GM04504 (cell line): ENCODE measurements at regions not wholly inside any gene's neighbourhood (a gene's known extent, or its start where the extent isn't known, plus 50 kb on each side); places are given as distances from the start of the nearest gene placed in this dataset.

Experiments
- DNase-seq: peaks from one replicate; pipeline ENCODE4 v3.0.0-alpha.2; 2012; ENCODE audit warnings: low read depth

DNA sequence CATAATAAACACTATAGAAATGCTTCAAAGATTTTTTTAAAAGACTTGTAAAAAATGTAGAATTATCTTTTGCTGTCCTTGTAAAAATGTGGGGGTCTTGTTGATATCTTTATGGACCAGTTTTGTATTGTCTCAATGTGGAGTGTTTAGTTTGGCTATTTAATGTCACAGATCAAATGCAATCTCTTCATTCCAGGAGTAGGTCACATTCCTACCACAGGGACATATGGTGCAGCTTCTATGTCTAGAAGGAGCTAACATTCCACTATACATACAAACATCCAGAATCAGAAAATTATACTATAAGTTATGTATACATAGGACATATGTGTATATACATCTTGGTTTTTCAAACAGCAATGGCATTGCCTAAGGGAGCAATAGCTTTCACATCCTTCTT lies 345.7 kb downstream of the BMP4 start:
- DNase-seq: no peak

DNA sequence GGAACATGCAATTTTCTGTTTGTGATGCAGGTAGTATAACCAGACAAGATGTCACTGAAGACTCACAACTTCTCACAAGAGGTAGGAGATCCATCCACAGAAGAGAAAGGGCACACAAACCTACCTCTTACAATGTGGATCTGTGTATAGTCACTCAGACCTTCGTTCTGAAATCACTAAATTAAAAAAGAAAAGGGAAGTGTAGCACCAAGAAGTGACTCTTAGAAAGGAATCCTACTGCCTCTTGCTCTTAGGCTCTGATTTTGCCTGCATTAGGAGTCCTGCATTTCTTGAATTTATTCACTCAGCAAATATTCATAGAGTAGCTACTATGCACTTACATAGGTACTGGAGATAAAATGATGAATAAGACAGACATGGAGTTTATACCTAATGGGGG lies 347.6 kb downstream of the BMP4 start:
- DNase-seq: no peak

DNA sequence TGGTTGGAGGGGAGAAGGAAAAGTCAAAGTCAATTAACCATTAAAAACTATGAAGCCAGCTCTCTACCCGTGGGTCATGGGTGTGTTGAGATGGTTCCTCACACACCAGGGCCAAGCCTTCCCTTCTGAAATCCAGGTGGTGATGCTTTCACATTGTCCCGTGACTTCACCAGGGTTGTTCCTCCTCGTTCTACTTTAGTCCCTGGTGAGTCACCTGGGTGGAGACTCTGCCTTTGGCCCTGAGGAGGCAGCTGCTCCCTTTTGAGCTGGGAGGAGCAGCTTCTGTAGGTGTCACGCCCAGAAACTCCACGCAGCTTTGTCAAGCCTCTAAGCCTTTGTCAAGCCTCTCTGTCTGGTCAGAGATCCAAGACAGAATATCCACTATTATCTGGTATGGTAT lies 348.3 kb downstream of the BMP4 start:
- DNase-seq: no peak

DNA sequence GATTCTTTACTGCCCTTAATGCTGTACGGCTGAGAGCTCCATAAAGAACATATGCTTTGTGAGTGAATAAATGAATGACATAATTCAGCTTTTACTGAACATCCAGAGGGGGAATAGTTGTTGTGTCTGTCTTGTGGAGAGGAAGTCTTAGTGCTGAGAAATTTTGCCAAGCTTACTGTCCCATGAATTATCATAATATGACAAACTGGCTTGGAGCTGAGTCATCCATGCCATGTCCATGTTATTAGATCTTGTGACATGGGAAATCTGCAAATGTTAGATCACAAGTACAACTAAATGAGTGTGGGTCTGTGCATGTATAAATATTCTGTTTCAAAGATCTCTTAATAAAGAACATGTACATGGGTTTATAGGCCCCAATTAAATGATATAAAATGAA lies 350.4 kb downstream of the BMP4 start:
- DNase-seq: no peak

DNA sequence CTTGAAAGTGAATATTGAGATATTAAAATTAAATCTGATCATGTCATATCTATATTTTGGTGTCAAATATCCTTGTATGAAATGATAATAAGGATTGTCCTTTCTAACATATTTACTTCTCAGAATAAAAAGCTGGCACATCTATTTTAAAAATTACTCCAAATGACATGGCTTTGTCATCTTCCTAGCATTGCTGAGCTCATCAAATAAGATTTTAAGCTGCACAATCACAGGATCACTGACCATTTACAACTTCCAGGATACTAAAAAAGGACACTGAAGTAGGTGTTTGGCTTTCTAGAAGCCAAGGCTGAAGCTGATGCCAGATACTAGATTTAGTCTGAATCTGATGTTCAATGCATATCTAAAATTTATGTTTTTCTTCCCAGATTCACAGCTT lies 351.1 kb downstream of the BMP4 start:
- DNase-seq: no peak

DNA sequence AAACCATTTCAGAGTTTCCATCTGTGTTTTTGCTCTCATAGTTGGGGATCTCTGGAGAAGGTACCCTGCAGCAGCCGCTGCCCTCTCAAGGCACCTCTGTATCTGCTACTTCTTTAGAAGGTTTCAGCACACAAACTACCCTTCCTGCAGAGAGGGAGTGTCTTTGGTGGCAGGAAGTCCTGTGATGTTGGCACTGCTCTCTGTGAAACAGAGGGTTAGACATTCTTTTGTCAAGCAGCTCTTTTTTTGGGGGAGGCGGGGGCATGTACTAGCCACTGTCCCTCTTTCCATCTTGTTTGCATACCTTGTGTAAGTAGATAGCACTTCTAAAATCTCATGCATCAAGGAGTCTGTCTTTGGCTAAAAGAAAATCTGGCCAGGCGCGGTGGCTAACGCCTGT lies 352.6 kb downstream of the BMP4 start:
- DNase-seq: no peak

DNA sequence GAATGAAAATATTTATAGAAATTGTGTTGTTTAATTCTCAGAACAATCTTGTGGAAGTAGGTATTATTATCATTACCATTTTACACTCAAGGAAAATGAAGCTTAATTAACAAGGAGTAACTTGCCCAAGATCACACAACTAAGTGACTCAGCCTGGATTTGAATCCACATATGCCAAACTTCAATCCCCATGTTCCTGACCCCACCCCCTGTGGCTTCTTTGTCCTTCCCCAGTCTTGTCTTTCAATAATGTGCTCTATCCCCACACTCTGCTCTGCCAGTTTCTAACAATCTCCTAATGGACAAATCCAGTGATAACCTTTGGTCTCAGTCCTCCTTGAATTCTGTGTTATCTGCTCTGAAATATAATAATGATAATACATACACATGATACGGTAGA lies 355.2 kb downstream of the BMP4 start:
- DNase-seq: no peak

DNA sequence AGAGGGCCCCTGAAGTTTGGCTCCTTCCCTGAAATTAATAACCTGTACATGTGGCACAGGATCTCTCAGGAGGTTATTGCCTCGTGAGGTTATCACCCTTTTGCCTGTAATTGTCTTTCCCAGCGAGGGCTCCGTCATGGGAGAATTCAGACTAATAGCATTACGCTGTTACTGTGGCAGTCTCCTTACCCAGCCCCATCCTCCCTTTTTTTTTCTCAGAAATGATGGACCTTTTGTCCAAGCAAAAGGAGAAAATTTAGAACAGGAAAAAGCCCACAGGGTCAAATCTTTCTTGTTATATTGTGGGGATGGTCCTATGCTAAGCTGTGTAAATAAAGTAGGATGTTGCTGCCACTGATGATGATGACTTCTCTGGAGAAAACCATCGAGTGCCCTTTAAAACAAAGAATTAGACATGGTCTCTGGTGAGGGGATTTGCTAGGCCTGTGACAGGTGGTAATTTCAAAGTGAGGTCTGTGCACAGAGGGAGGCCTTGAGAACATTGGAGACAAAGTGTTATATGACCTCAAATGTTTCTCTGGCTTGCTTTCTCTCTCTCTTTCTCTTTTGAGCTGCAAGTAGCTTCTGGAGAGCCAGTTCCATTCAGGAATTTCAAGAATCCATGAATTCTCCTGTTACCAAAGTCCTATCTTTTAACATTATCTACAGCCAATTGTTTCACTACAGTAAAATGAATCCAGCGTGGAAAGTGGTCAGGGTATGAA lies 357.2 kb downstream of the BMP4 start:
- no peak for DNase-seq

DNA sequence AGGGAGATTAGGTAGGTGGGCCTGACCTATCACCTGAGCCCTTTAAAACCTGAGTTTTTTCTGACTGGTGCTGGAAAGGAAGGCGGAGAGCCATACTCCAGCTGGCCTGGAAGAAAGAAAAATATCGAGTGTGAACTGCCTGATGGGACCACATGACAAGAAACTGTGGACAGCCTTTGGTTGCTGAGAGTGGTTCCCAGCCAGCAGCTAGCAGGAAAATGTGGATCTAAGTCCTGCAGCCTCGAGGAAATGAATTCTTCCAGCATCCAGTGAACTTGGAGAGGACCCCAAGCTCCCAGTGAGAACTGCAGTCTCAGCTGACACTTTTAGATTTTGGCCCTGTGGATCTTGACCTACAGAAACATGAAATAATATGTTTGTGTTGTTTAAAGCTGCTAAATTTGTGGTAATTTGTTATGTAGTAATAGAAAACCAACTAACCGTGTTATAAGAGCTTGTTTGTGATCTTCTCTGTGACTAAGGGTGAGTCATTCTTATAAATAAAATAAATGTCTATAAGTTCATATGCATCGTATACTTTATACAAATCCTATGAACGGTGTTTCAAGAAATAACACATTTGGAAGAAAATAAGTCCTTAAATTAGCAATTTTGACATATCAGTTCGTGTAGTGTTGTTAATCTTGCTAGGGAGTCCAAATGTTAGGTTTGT lies 359.6 kb downstream of the BMP4 start:
- no peak for DNase-seq

DNA sequence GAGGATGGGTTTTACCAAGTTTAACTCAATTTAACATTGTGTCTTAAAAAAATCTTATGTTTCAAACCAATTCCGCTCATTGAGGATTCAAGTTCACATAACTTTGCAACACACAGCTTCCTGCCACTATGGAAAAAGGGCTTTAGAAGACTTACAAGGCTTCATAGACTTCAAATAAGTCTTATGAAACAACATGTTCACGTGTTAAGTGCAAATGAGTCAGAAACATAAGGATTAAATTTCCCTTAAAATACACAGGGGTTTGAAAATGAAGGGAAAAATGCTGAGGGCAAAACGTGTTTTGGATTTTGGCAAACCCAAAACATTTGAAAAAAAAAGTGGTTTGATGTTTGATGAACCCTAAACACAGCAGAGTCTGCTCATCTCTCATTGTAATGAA lies 364.8 kb downstream of the BMP4 start:
- DNase-seq: no peak

DNA sequence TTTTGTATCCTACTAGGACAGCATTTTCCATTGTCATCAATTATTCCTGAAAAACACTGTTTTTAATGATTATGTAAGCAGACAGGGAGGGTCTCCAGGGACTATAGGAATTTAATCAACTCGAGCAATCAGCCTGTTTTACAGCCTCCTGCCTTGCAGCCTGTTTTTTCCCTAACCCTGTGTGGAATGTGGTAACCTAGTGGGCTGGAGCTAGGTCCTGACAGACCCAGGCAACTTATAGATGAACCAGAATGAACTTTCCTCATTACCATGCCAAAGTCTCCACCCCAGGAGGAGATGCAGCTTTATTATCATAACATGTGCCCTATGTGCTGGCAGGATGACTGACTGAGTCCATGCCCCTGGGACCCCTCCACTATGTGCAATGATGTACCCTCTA lies 375.1 kb downstream of the BMP4 start:
- no peak for DNase-seq

DNA sequence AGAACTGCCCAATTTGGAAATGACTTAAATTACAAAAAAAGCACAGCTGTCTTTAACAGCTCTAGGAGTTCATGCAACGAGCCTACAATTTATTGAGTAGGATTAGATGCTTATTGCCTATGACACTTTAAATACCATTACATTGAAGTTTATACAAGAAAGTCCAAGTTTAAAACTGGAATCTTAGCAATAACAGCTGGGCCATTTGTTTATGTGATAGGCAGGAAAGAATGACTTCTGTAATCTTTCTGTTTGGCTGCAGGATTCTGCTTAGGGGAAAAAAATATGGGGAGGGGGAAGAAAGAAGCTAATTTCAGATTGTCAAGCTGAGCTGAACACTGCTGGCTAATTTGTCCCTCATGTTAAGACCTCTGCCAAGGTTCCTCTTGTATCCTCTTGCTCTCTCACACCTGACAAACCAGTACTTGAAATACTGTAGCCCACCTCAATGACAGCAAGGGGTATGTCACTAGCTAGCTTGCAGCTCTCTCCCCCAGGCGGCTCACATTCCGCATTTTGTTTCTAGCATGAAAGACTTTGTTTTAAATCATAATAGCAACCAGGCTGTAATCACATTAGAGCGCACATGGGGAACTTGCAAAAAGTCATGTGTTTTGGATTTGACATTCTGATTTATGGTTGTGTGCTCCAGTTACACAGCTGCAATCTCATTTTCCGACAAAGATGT lies 384.8 kb downstream of the BMP4 start:
- DNase-seq: no peak

DNA sequence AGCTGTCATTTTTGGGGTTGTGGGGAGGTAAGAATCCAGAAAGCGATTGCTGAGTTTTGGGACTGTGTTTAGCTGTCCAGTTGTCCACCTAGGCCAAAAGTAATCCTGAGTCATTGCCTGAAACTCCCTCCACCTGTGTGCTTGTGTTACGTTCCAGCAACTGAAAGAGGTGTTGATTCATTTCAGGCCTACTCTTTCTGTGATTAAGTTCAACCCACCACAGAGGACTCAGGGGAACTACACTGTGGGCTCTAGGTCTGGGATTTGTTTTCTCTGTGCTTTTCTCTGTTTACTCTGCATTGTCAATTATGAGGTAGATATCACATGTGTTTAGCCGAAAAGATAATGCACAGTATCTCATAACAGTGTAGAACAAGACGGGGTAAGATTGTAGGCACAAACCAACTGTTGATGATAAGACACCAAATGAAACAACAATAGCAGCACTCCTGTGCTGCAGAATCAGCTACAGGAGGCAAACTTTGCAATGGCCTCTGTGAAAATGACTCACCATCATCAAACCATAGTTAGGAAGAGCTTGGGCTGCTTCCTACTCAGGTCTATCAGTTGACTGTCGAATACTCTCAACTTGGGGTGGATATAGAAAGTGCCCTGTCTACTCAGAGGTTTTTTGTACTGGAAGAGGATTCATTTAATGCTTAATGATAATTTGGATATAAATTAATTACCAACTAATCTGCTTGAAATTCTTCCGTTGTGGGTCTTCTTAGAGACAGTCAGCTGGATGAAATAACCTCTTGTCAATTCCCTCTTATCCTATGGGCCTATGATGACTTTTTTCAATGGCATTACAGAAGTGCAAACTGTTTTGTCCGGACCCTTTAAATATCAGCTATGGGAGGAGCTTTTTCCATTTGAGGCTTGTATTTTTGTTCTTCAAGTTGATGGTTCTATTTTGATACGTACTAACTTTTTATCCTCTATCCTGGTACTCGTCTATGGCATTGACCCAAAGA lies 385.9 kb downstream of the BMP4 start:
- no peak for DNase-seq

DNA sequence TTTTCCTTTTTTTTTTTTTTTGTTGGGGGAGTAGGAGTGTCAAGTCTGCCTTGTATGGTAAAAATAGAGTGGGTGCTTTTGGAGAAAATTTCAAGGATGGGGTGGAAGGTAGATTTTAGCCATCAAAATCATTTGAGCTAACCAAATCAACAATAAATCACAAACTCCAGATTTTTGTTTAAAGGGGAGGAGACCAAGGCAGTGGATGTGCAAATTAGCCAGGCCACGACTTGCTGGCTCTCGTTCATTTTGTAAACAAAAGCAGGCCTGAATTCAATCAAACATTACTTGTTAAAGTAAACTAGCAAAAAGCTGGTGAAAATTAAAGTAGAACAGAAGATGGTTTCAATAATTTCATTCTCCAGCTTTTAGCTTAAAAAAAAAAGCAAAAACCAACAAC lies 387.2 kb downstream of the BMP4 start:
- no peak for DNase-seq

DNA sequence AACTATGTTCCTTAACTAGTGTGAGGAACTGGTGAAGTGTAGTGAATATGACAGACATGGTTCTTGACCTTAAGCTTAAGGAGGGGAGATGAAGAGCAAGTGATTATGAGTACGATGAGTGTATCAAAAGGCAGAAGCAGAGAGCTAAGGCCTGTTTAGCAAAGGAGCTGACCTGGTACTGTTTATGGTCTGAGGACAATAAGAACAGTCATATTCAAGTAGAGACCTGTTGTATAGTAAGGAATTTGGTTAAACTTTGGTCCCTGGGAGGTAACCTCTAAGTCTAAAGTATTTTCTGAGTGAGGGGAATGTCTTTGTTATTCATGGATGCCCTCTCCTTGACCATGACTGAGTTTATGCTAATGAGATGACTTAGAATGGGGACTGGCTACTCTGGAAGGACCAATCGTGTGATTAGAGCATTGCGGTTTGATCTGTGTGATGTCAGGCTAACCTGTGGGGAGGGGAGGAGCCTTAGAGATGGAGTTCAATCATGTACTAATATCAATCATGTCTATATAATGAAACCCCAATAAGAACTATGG lies 389.3 kb downstream of the BMP4 start:
- no peak for DNase-seq

DNA sequence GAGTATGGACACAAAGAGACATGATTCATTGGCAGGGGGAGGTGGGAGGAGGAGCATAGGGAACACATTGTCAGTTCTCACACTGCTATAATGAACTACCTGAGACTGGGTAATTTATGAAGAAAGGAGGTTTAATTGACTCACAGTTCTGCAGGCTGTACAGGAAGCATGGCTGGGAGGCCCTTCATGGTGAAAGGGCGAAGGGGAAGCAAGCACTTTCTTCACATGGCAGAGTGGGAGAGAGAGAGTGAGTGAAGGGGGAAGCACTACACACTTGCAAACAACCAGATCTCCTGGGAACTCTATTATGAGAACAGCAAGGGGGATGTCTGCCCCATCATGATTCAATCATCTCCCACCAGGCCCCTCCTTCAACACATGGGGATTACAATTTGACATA lies 391.8 kb downstream of the BMP4 start:
- no peak for DNase-seq

DNA sequence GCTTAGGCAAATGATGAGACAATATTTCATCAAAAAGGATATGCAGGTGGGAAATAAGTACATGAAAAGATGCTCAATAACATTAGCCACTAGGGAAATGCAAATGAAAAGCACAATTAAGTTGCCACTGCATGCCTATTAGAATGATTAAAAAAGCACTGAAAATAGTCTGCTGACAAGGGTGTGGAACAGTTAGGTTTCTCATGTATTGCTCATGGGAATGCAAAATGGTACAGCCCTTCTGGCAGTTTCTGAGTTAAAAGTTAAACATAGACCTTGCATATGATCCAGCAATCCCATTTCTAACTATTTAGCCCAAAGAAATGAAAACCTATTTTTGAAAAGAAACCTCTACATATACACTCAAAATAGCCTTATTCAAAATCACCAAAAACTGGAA lies 393.0 kb downstream of the BMP4 start:
- no peak for DNase-seq

DNA sequence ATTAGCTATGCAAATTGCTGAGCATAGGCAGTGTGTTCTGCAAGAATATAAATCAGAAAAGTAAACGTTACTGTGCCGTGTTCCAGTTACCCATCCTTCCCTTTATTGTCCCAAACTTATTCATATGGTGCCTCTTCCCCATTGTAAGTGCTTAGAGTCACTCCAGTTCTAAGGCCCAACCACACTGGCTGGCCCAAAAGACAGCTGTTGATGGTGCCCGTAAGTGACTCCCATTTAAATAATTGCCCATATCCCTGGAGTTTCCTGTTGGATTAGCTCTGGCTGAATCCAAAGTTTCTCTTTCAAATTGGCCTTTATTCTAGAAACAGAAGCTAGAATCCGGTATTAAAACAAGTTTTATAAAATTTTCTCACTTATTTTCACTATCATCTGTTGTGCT lies 400.1 kb upstream of the DDHD1 start:
- DNase-seq: no peak

DNA sequence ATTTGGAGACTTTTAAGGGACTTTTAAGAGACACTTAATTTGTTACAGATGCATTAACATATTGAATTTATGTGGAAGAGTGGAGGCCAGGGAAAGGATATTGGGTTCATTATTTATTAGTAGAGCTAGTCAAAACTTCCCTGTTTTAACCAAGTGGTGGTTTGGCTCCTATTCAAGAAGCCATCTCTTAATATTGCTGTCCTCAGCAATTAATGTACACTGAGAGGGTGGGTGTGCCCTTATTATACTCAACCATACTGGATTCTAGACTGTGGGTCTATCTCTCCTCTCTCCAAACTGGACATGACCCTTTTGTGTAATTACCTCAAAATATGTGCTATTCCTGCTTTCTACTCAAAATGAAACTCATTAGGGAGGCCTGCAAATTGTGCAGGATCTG lies 398.7 kb upstream of the DDHD1 start:
- DNase-seq: no peak

DNA sequence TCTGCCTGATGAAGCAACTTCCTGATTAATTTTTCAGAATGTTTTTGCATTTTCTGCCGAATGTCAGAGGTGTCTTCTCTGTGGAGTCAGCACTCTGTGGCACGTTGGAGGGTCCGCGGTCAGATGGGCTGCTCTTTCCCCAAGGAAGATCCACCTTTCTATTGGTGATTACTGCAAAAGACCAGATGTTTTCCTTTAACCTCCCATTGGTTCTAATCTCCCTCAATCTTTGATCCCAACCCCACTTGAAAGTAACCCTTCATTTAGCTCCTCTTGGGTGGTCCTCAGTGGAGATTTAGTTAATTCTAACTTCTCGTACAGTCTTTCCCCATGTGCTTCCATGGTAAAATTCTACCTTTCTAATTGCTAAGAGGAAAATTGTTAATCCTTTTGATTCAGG lies 397.7 kb upstream of the DDHD1 start:
- no peak for DNase-seq

DNA sequence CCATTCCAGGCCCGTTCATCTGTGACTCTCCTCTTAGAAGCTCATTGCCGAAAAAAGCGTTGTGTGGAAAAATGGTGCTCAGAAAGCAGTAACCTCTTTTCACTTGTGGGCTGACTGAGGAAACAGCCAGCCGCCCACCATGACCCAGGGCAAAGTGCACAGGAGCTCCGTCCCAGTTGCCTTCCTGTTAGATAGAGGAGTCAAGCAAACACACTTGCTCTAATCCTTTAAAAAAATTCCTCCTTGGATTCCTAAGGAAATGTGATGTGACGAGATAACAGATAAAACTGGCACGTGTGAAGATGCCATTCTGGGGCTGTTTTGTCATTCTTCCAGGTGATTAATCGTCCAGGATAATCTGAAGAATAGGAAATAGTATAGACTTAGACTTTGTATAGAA lies 396.8 kb upstream of the DDHD1 start:
- no peak for DNase-seq

DNA sequence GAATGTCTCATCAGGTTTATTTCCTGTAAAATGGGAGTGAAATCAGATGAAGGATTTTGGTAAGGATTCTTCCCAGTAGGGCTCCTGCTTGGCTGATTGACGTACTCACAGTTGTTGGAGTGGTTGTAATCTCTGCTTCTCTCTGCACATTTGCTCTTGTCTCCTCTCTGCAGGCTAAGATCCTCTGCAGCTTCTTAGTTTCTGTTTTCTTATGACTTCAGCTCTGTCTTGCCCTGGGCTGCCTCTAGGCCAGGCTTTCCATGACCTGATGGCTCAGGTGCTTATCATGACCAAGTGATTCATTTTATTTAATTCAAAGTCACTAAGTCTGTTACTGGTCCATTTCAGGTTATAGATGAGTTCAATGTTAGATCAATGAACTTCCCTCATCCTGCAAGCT lies 394.5 kb upstream of the DDHD1 start:
- no peak for DNase-seq
